Astrocyte (in vitro differentiated cells and primary cell): ENCODE measurements at regions not wholly inside any gene's neighbourhood (a gene's known extent, or its start where the extent isn't known, plus 50 kb on each side); places are given as distances from the start of the nearest gene placed in this dataset.
A peak's percentile ranks its signal among the peaks of the same experiment; 100 is the strongest.

Experiments used
- DNase-seq: peaks from one replicate; pipeline ENCODE4 v3.0.0-alpha.2; 2010; ENCODE audit warnings: low read depth
- FAIRE-seq: peaks from 2 replicates; lab custom pipeline; 2011; peaks lifted over from hg19 to GRCh38; lab: Jason Lieb, UNC
- H2AFZ ChIP-seq: 2 replicates; pipeline ENCODE4 v1.6.0; 2012; ENCODE audit warnings: low read depth, low read length, inconsistent platforms
- H3K27ac ChIP-seq: 2 replicates; pipeline ENCODE4 v1.5.1; 2011; ENCODE audit warnings: low read depth, low read length, inconsistent platforms
- H3K27me3 ChIP-seq: 2 replicates; pipeline ENCODE4 v1.6.0; 2011; ENCODE audit warnings: low read length, inconsistent platforms; ENCODE audit not compliant: insufficient read depth
- H3K36me3 ChIP-seq: 2 replicates; pipeline ENCODE4 v1.5.1; 2011; ENCODE audit warnings: low read length, inconsistent platforms; ENCODE audit not compliant: insufficient read depth
- H3K4me1 ChIP-seq: 2 replicates; pipeline ENCODE4 v1.5.1; 2011; ENCODE audit warnings: low read length, inconsistent platforms; ENCODE audit not compliant: insufficient read depth
- H3K4me2 ChIP-seq: 2 replicates; pipeline ENCODE4 v1.6.0; 2012; ENCODE audit warnings: low read length, inconsistent platforms
- H3K4me3 ChIP-seq: 2 replicates; pipeline ENCODE4 v1.5.1; 2011; ENCODE audit warnings: low read depth, mild to moderate bottlenecking, low read length, inconsistent platforms; ENCODE audit not compliant: insufficient read depth
- H3K79me2 ChIP-seq: 2 replicates; pipeline ENCODE4 v1.6.0; 2012; ENCODE audit warnings: mild to moderate bottlenecking, low read length, inconsistent platforms; ENCODE audit not compliant: insufficient read depth
- H3K9ac ChIP-seq: 2 replicates; pipeline ENCODE4 v1.6.0; 2012; ENCODE audit warnings: mild to moderate bottlenecking, low read length, inconsistent platforms
- H3K9me3 ChIP-seq: 2 replicates; pipeline ENCODE4 v1.5.1; 2012; ENCODE audit warnings: low read depth, mild to moderate bottlenecking, low read length, inconsistent platforms; ENCODE audit not compliant: insufficient read depth
- H4K20me1 ChIP-seq: 2 replicates; pipeline ENCODE4 v1.6.0; 2012; ENCODE audit warnings: low read length, inconsistent platforms; ENCODE audit not compliant: insufficient read depth
- H3K27ac Mint-ChIP-seq: one replicate; pipeline ENCODE4 v1.8.0; 2021; ENCODE audit warnings: mild to moderate bottlenecking, mixed read lengths; ENCODE audit not compliant: unreplicated experiment
- H3K27me3 Mint-ChIP-seq: one replicate; pipeline ENCODE4 v1.8.0; 2021; ENCODE audit warnings: low read depth, mixed read lengths; ENCODE audit not compliant: unreplicated experiment
- H3K36me3 Mint-ChIP-seq: one replicate; pipeline ENCODE4 v1.8.0; 2021; ENCODE audit warnings: low read depth, mixed read lengths; ENCODE audit not compliant: unreplicated experiment
- H3K4me1 Mint-ChIP-seq: one replicate; pipeline ENCODE4 v1.8.0; 2021; ENCODE audit warnings: low read depth, mixed read lengths; ENCODE audit not compliant: unreplicated experiment
- H3K4me3 Mint-ChIP-seq: one replicate; pipeline ENCODE4 v1.8.0; 2021; ENCODE audit warnings: mild to moderate bottlenecking, moderate library complexity, mixed read lengths; ENCODE audit not compliant: unreplicated experiment
- H3K9me3 Mint-ChIP-seq: one replicate; pipeline ENCODE4 v1.8.0; 2021; ENCODE audit warnings: mild to moderate bottlenecking, mixed read lengths; ENCODE audit not compliant: unreplicated experiment
- EZH2 ChIP-seq: IDR thresholded peaks from 2 replicates; pipeline ENCODE4 v1.6.1; 2012; ENCODE audit warnings: mild to moderate bottlenecking, low read length, inconsistent platforms; ENCODE audit not compliant: insufficient read depth
- TF ChIP-seq, protein P1 (sequence below): IDR thresholded peaks from 2 replicates; pipeline ENCODE4 v1.5.1; 2011; ENCODE audit warnings: low read depth, mild to moderate bottlenecking, inconsistent platforms, low read length, moderate library complexity; ENCODE audit not compliant: insufficient read depth

GRCh38 chr1:218715961-218716669 is 371.0 kb downstream of the TGFB2 start:
- peaks cover 18% of the 10 kb centered on the region for H3K4me1 Mint-ChIP-seq
- Histone ChIP-seq H3K36me3 (no peaks in the 10 kb centered on the region), H2AFZ (no peak overlapping the region), H3K27ac (no peak overlapping the region), H3K79me2 (no peaks in the 10 kb centered on the region), H3K27me3 (no peaks in the 10 kb centered on the region), H3K4me3 (no peak overlapping the region), H4K20me1 (no peaks in the 10 kb centered on the region), H3K9ac (no peak overlapping the region), H3K4me1 (peaks cover 29% of the 10 kb centered on the region), H3K9me3 (peaks cover 4% of the 10 kb centered on the region), H3K4me2 (no peak overlapping the region)
- no peak overlapping the region for H3K4me3 Mint-ChIP-seq
- FAIRE-seq (peak; percentile 32), DNase-seq (peak; percentile 58)
- no peaks in the 10 kb centered on the region for H3K27me3 Mint-ChIP-seq
- peaks cover 4% of the 10 kb centered on the region for H3K9me3 Mint-ChIP-seq
- H3K27ac Mint-ChIP-seq = peak overlapping the region; percentile 16
- no peaks in the 10 kb centered on the region for H3K36me3 Mint-ChIP-seq
- no peak for TF ChIP-seq EZH2

DNA sequence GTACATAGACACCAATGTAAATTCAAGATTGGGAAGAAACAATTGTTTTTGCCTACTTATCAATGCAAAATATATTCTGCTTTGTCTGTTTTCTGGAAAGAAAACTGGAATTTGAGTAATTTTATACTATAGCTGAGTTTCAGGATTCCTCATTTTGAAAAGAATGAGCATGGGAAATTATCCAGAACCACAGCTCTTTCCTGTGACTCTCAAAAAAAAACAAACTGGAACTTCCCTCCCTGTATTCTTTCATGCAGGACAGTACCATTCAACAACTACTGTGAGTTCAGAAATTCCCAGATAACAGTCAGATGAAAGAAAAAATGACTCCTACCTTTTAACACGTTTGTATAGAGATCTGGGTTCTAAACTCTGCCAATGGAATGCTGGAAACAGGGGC is 372.4 kb downstream of the TGFB2 start:
- H3K9me3 ChIP-seq = peaks cover 4% of the 10 kb centered on the region
- no peaks in the 10 kb centered on the region for H3K79me2 ChIP-seq
- no peak overlapping the region for H2AFZ ChIP-seq
- H3K9ac ChIP-seq = peak overlapping the region; percentile 44
- no peaks in the 10 kb centered on the region for H3K27me3 ChIP-seq
- DNase-seq (peak; percentile 80), FAIRE-seq (peak; percentile 55)
- peaks cover 25% of the 10 kb centered on the region for H3K4me1 ChIP-seq
- Mint-ChIP-seq H3K27ac (peak overlapping the region; percentile 11), H3K4me3 (no peak overlapping the region), H3K36me3 (no peaks in the 10 kb centered on the region), H3K27me3 (no peaks in the 10 kb centered on the region), H3K9me3 (peaks cover 4% of the 10 kb centered on the region), H3K4me1 (peaks cover 16% of the 10 kb centered on the region)
- no peak overlapping the region for H3K4me3 ChIP-seq
- no peak for TF ChIP-seq EZH2
- TF ChIP-seq, protein P1, sequence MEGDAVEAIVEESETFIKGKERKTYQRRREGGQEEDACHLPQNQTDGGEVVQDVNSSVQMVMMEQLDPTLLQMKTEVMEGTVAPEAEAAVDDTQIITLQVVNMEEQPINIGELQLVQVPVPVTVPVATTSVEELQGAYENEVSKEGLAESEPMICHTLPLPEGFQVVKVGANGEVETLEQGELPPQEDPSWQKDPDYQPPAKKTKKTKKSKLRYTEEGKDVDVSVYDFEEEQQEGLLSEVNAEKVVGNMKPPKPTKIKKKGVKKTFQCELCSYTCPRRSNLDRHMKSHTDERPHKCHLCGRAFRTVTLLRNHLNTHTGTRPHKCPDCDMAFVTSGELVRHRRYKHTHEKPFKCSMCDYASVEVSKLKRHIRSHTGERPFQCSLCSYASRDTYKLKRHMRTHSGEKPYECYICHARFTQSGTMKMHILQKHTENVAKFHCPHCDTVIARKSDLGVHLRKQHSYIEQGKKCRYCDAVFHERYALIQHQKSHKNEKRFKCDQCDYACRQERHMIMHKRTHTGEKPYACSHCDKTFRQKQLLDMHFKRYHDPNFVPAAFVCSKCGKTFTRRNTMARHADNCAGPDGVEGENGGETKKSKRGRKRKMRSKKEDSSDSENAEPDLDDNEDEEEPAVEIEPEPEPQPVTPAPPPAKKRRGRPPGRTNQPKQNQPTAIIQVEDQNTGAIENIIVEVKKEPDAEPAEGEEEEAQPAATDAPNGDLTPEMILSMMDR = no peak
- peak overlapping the region; percentile 46 for H3K4me2 ChIP-seq
- H3K27ac ChIP-seq = peak overlapping the region; percentile 61
- H3K36me3 ChIP-seq = no peaks in the 10 kb centered on the region
- no peaks in the 10 kb centered on the region for H4K20me1 ChIP-seq

DNA sequence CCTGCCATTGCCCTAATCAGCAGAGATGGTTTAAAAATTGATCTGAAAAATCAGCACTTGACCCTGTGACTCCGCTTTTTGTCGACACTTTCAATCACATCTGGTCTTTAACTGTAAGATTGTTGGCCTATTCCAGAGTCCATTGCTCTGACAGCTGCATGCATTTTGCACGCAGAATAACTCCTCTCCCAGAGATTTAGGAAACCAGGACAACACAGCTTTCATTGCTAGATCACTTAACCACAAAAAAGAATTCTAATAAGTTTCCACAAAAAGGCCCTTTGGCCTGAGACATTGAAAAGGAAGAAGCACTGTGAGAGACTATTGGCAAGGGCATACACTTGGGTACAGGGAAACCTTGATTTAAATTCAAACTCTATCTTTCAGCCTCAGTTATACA is 373.1 kb downstream of the TGFB2 start:
- no peaks in the 10 kb centered on the region for H3K27me3 ChIP-seq
- TF ChIP-seq EZH2 = no peak
- Mint-ChIP-seq H3K4me1 (peaks cover 16% of the 10 kb centered on the region), H3K27ac (no peak overlapping the region), H3K36me3 (no peaks in the 10 kb centered on the region), H3K9me3 (peaks cover 4% of the 10 kb centered on the region), H3K4me3 (no peak overlapping the region), H3K27me3 (no peaks in the 10 kb centered on the region)
- FAIRE-seq (no peak), DNase-seq (peak; percentile 73)
- peaks cover 4% of the 10 kb centered on the region for H3K9me3 ChIP-seq
- peaks cover 25% of the 10 kb centered on the region for H3K4me1 ChIP-seq
- H3K36me3 ChIP-seq = no peaks in the 10 kb centered on the region
- H2AFZ ChIP-seq = no peak overlapping the region
- H3K4me2 ChIP-seq = peak overlapping the region; percentile 46
- no peaks in the 10 kb centered on the region for H4K20me1 ChIP-seq
- H3K27ac ChIP-seq = peak overlapping the region; percentile 61
- H3K79me2 ChIP-seq = no peaks in the 10 kb centered on the region
- H3K9ac ChIP-seq = peak overlapping the region; percentile 44
- H3K4me3 ChIP-seq = no peak overlapping the region
